ENCODE measurements at regions not wholly inside any gene's neighbourhood (a gene's known extent, or its start where the extent isn't known, plus 50 kb on each side); places are given as distances from the start of the nearest gene placed in this dataset.

DNA sequence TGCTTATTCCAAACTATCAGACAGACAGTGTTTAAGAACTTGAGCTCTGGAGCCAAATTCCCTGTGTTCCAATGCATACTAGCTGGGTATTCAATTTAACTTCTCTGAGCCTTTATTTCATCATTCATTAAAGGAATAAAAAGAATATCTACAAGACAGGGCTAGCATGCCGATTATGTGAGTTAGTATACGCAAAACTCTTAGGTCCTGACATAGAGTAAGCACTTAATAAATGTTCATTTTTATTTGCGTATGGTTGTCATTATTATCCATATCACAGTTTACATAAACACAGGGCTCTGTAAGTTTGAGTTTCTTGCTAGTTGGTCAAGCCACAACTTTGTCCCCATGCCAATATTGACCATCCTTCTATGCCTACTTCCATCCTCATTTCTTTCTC lies 161.5 kb downstream of the NUAK1 start:
- TF ChIP-seq FOXK2 (IDR thresholded peaks at IDR 0.05) (no peak), SP1 (IDR thresholded peaks at IDR 0.05) (no peak), BHLHE40 (IDR thresholded peaks at IDR 0.05; ENCODE audit: borderline replicate concordance) (no peak), NFRKB (IDR thresholded peaks at IDR 0.05) (no peak), L3MBTL2 (conservative IDR thresholded peaks at IDR 0.05) (no peak), SUZ12 (IDR thresholded peaks at IDR 0.05) (no peak), FOXM1 (IDR thresholded peaks at IDR 0.05; ENCODE audit: borderline replicate concordance) (no peak), HDGF (IDR thresholded peaks at IDR 0.05; ENCODE audit: borderline replicate concordance) (no peak), FOXA1 (IDR thresholded peaks at IDR 0.05) (no peak), ZNF384 (IDR thresholded peaks at IDR 0.05) (no peak), ARNT (IDR thresholded peaks at IDR 0.05) (no peak), ELF4 (IDR thresholded peaks at IDR 0.05) (no peak), TARDBP (IDR thresholded peaks at IDR 0.05) (no peak)
- TF ChIP-seq, protein P1, sequence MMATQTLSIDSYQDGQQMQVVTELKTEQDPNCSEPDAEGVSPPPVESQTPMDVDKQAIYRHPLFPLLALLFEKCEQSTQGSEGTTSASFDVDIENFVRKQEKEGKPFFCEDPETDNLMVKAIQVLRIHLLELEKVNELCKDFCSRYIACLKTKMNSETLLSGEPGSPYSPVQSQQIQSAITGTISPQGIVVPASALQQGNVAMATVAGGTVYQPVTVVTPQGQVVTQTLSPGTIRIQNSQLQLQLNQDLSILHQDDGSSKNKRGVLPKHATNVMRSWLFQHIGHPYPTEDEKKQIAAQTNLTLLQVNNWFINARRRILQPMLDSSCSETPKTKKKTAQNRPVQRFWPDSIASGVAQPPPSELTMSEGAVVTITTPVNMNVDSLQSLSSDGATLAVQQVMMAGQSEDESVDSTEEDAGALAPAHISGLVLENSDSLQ (IDR thresholded peaks at IDR 0.05): no peak
